Ovary (tissue), 3 donors: ENCODE measurements at regions not wholly inside any gene's neighbourhood (a gene's known extent, or its start where the extent isn't known, plus 50 kb on each side); places are given as distances from the start of the nearest gene placed in this dataset.

ENCODE experiments used
- POLR2A ChIP-seq: fragments of 450-650 bp; IDR thresholded peaks from one replicate; pipeline ENCODE4 v1.6.1; 2017; ENCODE audit warnings: antibody characterized with exemption, mild to moderate bottlenecking, moderate library complexity
- TF ChIP-seq, protein P1 (sequence below), 3 donors: fragments of 450-650 bp in 2 of 3; fragments of 200-600 bp in 1 of 3; IDR thresholded peaks; one replicate each; pipeline versions ENCODE4 v1.5.1 to v1.8.0; 2016 to 2022; ENCODE audit warnings: antibody characterized with exemption in 3 of 3, mild to moderate bottlenecking in 1 of 3
- donor health status: DM: no; HTN: no; CAD: no.

DNA sequence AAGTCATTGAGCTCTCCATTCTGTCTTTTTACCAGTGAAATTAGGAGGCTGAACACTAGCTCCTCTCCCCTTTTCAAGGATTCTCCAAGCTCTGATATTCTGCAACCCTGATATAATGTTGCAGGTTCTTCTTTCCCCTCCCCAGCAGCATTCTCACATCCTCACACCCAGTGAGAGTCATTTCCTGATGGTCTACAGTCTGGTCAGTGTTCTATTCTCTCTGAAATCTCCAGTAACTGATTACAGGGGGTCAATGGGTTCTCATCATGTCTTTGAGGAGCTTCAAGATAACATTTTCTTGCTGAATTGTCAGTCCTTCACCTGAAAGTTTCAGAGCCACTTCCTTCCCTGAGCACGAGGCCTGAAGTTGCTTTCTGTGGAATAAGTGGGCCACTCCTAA, 299.4 kb downstream of the PTEN start:
- TF ChIP-seq, protein P1, sequence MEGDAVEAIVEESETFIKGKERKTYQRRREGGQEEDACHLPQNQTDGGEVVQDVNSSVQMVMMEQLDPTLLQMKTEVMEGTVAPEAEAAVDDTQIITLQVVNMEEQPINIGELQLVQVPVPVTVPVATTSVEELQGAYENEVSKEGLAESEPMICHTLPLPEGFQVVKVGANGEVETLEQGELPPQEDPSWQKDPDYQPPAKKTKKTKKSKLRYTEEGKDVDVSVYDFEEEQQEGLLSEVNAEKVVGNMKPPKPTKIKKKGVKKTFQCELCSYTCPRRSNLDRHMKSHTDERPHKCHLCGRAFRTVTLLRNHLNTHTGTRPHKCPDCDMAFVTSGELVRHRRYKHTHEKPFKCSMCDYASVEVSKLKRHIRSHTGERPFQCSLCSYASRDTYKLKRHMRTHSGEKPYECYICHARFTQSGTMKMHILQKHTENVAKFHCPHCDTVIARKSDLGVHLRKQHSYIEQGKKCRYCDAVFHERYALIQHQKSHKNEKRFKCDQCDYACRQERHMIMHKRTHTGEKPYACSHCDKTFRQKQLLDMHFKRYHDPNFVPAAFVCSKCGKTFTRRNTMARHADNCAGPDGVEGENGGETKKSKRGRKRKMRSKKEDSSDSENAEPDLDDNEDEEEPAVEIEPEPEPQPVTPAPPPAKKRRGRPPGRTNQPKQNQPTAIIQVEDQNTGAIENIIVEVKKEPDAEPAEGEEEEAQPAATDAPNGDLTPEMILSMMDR (IDR thresholded peaks at IDR 0.05) = no peak
- no peak for TF ChIP-seq POLR2A
